ENCODE measurements at regions not wholly inside any gene's neighbourhood (a gene's known extent, or its start where the extent isn't known, plus 50 kb on each side); places are given as distances from the start of the nearest gene placed in this dataset.

DNA sequence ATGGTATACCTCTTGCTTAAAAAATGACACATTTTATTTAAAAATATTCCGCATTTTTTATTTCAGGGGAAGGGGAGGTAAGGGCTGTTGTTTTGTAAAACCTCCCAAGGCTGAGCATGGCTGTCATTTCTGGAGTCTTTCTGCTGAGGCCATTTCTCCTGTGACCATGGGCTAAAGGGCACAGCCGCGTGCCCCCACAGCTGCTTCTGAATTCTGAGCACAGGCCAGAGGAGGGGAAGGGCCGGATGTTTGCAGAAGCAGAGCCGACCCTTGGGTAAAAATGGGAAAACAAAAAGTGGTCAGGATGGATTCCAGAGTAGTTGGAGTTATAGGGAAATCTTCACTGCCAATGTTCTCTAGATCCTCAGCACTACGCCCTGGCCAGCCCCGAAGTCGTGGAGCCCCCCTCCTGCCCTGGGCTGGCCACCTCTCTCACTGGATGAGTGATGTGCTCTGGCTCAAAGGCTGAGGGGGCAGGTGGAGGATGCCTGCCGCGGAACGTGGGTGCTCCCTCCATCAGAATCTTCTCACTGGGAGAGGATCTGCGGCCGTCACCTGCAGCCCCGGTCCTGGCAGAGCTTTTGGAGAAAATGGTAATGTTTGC lies 131.3 kb upstream of the ZEB1 start:
- no peaks in the 10 kb centered on the region for H3K36me3 ChIP-seq (ENCODE audit: control insufficient read depth, insufficient read depth, low read length)
- no peaks in the 10 kb centered on the region for H3K9me3 ChIP-seq (ENCODE audit: control insufficient read depth, low read length)
- H3K4me3 ChIP-seq (ENCODE audit: extremely low read depth, insufficient read depth, low read length, poor library complexity, severe bottlenecking) = no peak overlapping the region
- whole genome bisulfite sequencing, 2 experiments (ENCODE audit: insufficient coverage in 2 of 2) = 98 to 100% methylated on average over 7 of the region's 14 CpGs
- no peaks in the 10 kb centered on the region for H3K4me1 ChIP-seq (ENCODE audit: control insufficient read depth, insufficient read depth, low read length, poor library complexity, severe bottlenecking)
- no peak overlapping the region for H3K27ac ChIP-seq (ENCODE audit: low read depth, low read length, severe bottlenecking)

DNA sequence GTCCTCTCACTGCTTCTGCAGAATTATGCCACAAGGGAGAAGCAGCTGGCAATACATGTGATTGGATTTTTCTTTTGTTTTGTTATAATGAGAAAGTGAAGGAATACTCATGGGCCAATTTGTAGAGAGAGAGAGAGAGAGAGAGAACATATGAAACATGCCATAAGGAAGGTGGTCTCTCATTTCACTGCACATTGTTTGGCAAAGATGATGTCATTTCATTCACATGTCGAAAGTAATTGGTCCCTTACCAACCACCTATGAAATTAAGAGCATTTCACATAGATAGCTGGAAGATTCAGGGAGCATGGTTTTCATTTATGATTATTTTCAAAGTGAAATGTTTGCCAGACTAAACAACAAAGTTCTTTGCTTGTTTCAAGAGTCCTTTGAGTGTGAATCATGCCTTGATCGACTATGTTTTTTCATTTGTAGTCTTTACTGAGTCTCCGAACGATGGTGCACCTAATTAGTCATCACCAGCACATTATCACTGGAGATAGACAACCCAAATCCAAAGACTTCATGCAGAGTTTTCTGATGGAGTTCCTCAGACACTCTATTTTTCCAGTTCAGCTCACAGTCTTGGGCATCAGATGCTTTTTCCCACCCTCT lies 130.1 kb upstream of the ZEB1 start:
- no peaks in the 10 kb centered on the region for H3K9me3 ChIP-seq (ENCODE audit: control insufficient read depth, low read length)
- 79 to 96% methylated on average over 3 of the region's 4 CpGs for WGBS, 2 experiments (ENCODE audit: insufficient coverage in 2 of 2)
- H3K36me3 ChIP-seq (ENCODE audit: control insufficient read depth, insufficient read depth, low read length) = no peaks in the 10 kb centered on the region
- H3K27ac ChIP-seq (ENCODE audit: low read depth, low read length, severe bottlenecking) = no peak overlapping the region
- H3K4me3 ChIP-seq (ENCODE audit: extremely low read depth, insufficient read depth, low read length, poor library complexity, severe bottlenecking) = no peak overlapping the region
- H3K4me1 ChIP-seq (ENCODE audit: control insufficient read depth, insufficient read depth, low read length, poor library complexity, severe bottlenecking) = no peaks in the 10 kb centered on the region

DNA sequence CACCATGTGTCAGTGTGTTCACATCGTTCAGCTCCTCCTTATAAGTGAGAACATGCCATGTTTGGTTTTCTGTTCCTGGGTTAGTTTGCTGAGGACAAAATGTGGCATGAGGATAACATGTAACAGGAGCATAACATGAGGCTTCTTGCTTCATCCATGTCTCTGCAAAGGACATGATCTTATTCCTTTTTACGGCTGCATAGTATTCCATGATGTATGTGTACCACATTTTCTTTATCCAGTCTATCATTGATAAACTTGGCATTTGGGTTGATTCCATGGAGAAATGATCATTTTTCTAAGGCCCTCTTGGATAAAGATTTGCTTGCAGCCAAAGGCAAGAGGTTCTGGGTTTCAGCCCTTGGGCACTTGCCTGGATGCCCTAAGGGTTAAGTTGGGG lies 128.5 kb upstream of the ZEB1 start:
- Histone ChIP-seq H3K36me3 (ENCODE audit: control insufficient read depth, insufficient read depth, low read length) (no peaks in the 10 kb centered on the region), H3K4me3 (ENCODE audit: extremely low read depth, insufficient read depth, low read length, poor library complexity, severe bottlenecking) (no peak overlapping the region), H3K27ac (ENCODE audit: low read depth, low read length, severe bottlenecking) (no peak overlapping the region), H3K4me1 (ENCODE audit: control insufficient read depth, insufficient read depth, low read length, poor library complexity, severe bottlenecking) (peaks cover 4% of the 10 kb centered on the region), H3K9me3 (ENCODE audit: control insufficient read depth, low read length) (no peaks in the 10 kb centered on the region)
- 100% methylated on average over 1 of the region's 2 CpGs for WGBS, 2 experiments (ENCODE audit: insufficient coverage in 2 of 2)

DNA sequence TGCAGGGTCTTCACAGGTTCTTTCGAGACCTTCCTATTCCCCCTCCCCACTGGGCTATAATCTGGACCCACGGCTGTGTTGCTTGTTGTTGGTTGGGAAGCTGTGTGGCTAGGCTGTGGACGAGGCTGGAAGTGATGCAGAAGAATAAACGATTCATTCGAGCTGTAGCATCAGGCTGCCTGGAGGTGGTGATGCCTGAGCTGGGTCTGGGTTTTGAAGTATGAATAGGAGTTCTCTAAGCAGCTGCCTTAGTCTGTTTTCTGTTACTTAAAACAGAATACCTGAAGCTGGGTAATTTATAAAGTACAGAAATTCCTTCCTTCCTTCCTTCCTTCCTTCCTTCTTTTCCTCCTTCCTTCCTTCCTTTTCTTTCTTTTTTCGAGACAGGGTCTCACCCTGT lies 126.5 kb upstream of the ZEB1 start:
- no peak overlapping the region for H3K4me3 ChIP-seq (ENCODE audit: extremely low read depth, insufficient read depth, low read length, poor library complexity, severe bottlenecking)
- peaks cover 4% of the 10 kb centered on the region for H3K4me1 ChIP-seq (ENCODE audit: control insufficient read depth, insufficient read depth, low read length, poor library complexity, severe bottlenecking)
- 86 to 100% methylated on average over 1 to 3 of the region's 6 CpGs for WGBS, 2 experiments (ENCODE audit: insufficient coverage in 2 of 2)
- H3K9me3 ChIP-seq (ENCODE audit: control insufficient read depth, low read length) = no peaks in the 10 kb centered on the region
- H3K36me3 ChIP-seq (ENCODE audit: control insufficient read depth, insufficient read depth, low read length) = no peaks in the 10 kb centered on the region
- no peak overlapping the region for H3K27ac ChIP-seq (ENCODE audit: low read depth, low read length, severe bottlenecking)

DNA sequence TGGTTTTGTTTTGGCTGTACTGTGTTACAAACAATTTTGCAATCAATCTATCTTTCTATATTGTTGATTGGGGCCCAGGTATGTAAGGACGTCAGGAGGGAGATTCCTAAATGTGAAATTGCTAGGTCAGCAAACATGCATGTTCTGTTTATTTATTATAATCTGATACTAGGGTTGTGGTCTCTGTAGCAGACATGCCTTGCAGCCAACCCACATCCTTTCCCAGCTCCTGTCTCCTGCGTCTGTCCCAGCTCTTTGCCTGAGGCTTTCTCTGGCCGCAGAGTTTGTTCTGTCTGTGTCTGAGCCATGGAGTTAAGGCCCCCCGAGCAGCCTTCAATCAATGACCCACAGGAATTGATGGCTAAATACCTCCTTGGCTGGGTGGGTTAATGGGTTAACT lies 124.0 kb upstream of the ZEB1 start:
- Histone ChIP-seq H3K4me3 (ENCODE audit: extremely low read depth, insufficient read depth, low read length, poor library complexity, severe bottlenecking) (no peak overlapping the region), H3K4me1 (ENCODE audit: control insufficient read depth, insufficient read depth, low read length, poor library complexity, severe bottlenecking) (peaks cover 4% of the 10 kb centered on the region), H3K27ac (ENCODE audit: low read depth, low read length, severe bottlenecking) (no peak overlapping the region), H3K36me3 (ENCODE audit: control insufficient read depth, insufficient read depth, low read length) (no peaks in the 10 kb centered on the region), H3K9me3 (ENCODE audit: control insufficient read depth, low read length) (no peaks in the 10 kb centered on the region)
- WGBS, 2 experiments (ENCODE audit: insufficient coverage in 2 of 2) = 75 to 90% methylated on average over 2 of the region's 4 CpGs

DNA sequence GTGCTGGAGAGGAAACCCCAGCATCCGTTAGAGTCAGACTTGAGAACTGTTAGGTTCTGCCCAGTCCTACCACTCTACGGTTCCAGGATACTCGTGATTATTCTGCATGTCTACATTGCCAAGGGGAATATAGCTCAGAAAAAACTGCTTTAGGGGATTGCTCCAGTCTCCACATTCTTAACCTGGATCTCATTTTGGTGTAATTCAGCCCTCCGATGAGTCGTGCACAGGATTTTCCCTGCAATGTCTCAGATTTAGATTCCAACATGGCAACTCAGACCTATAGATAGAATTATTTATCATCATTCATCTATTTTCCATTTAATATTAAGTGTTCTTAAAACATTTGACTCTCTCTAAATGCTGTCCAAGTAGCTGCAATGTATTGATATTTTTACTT lies 121.1 kb upstream of the ZEB1 start:
- peaks cover 4% of the 10 kb centered on the region for H3K4me1 ChIP-seq (ENCODE audit: control insufficient read depth, insufficient read depth, low read length, poor library complexity, severe bottlenecking)
- H3K4me3 ChIP-seq (ENCODE audit: extremely low read depth, insufficient read depth, low read length, poor library complexity, severe bottlenecking) = no peak overlapping the region
- H3K27ac ChIP-seq (ENCODE audit: low read depth, low read length, severe bottlenecking) = no peak overlapping the region
- no peaks in the 10 kb centered on the region for H3K36me3 ChIP-seq (ENCODE audit: control insufficient read depth, insufficient read depth, low read length)
- WGBS, 2 experiments (ENCODE audit: insufficient coverage in 2 of 2) = 92 to 94% methylated on average over 2 to 5 of the region's 5 CpGs
- no peaks in the 10 kb centered on the region for H3K9me3 ChIP-seq (ENCODE audit: control insufficient read depth, low read length)

DNA sequence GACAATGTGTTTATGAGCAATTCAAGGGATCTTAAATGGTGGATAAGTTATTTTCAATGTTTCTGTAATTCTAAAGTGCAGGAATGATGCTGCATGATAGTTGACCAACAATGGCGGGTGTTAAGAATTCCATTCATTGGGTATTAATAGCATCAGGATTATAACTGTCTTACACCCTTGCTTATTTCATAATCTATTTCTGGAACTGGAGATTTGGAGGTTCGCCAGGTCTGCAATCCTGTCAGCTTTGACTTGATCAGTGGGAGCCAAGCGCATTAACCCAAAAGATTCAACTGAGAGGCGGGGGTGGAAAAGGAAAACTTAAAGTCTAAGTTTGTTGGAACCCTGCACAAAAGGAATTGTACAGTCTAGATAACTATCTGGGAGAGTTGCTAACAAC lies 114.9 kb upstream of the ZEB1 start:
- no peaks in the 10 kb centered on the region for H3K4me1 ChIP-seq (ENCODE audit: control insufficient read depth, insufficient read depth, low read length, poor library complexity, severe bottlenecking)
- H3K4me3 ChIP-seq (ENCODE audit: extremely low read depth, insufficient read depth, low read length, poor library complexity, severe bottlenecking) = no peak overlapping the region
- 85 to 91% methylated on average over 3 of the region's 4 CpGs for WGBS, 2 experiments (ENCODE audit: insufficient coverage in 2 of 2)
- no peaks in the 10 kb centered on the region for H3K9me3 ChIP-seq (ENCODE audit: control insufficient read depth, low read length)
- no peak overlapping the region for H3K27ac ChIP-seq (ENCODE audit: low read depth, low read length, severe bottlenecking)
- H3K36me3 ChIP-seq (ENCODE audit: control insufficient read depth, insufficient read depth, low read length) = no peaks in the 10 kb centered on the region

DNA sequence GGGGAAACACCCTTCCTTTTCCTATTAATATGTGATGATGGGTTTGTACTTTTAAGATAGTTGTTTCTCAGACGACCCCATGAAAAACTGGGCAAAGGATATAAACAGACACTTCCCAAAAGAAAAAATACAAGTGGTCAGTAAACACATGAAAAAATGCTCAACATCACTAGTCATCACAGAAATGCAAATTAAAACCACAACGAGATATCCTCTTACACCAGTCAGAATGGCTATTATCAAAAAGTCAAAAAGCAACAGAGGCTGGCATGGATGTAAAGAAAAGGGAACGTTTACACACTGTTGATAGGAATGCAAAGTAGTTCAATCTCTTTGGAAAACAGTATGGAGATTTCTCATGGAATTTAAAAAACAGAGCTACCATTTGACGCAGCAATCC lies 111.4 kb upstream of the ZEB1 start:
- Histone ChIP-seq H3K36me3 (ENCODE audit: control insufficient read depth, insufficient read depth, low read length) (no peaks in the 10 kb centered on the region), H3K4me1 (ENCODE audit: control insufficient read depth, insufficient read depth, low read length, poor library complexity, severe bottlenecking) (no peaks in the 10 kb centered on the region), H3K27ac (ENCODE audit: low read depth, low read length, severe bottlenecking) (no peak overlapping the region), H3K4me3 (ENCODE audit: extremely low read depth, insufficient read depth, low read length, poor library complexity, severe bottlenecking) (no peak overlapping the region), H3K9me3 (ENCODE audit: control insufficient read depth, low read length) (no peaks in the 10 kb centered on the region)
- WGBS, 2 experiments (ENCODE audit: insufficient coverage in 2 of 2) = no CpG with 5 or more reads among the region's 4 CpGs

DNA sequence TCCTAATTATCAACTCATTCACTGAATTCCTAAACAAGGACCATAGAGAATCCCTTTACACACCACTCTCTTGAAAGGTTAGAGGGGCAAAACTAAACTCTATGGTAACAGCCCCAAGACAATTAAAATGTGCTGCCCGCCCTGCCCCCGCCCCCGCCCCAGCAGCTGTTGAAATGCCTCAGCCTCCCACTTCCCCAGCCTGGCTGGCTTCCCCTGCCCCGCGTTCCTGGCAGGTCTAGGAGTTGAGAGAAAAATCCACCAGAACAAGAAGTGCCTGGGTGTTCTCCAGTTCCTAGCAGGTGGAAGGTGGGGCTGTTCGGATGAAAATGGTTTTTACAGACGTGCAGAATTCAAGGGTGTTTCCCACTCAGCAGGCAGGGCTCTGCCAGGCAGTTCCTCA lies 109.5 kb upstream of the ZEB1 start:
- Histone ChIP-seq H3K9me3 (ENCODE audit: control insufficient read depth, low read length) (no peaks in the 10 kb centered on the region), H3K36me3 (ENCODE audit: control insufficient read depth, insufficient read depth, low read length) (no peaks in the 10 kb centered on the region), H3K4me1 (ENCODE audit: control insufficient read depth, insufficient read depth, low read length, poor library complexity, severe bottlenecking) (no peaks in the 10 kb centered on the region), H3K27ac (ENCODE audit: low read depth, low read length, severe bottlenecking) (no peak overlapping the region), H3K4me3 (ENCODE audit: extremely low read depth, insufficient read depth, low read length, poor library complexity, severe bottlenecking) (no peak overlapping the region)
- WGBS, 2 experiments (ENCODE audit: insufficient coverage in 2 of 2) = 100% methylated on average over 1 of the region's 7 CpGs; no CpG with 5 or more reads in 1 of the 2 experiments

DNA sequence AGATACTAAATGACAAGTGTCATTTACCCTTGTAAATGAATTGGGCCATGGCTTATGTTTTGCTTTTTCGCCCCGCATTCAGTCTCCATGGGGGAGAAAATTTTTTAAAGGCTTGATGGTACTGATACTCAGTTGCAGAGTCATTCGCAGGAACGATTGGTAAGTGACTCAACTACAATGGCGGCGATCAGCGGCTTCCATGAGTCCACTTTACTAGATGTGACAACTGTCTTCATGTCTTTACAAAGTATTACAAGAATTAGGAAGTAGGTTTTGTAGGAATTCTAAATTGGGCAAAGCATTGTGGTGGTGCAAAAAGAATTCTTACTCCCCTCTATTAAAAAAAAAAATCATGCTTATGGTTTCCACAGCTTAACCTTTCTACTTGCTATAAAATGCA lies 108.8 kb upstream of the ZEB1 start:
- H3K36me3 ChIP-seq (ENCODE audit: control insufficient read depth, insufficient read depth, low read length) = no peaks in the 10 kb centered on the region
- H3K4me3 ChIP-seq (ENCODE audit: extremely low read depth, insufficient read depth, low read length, poor library complexity, severe bottlenecking) = no peak overlapping the region
- H3K27ac ChIP-seq (ENCODE audit: low read depth, low read length, severe bottlenecking) = no peak overlapping the region
- H3K4me1 ChIP-seq (ENCODE audit: control insufficient read depth, insufficient read depth, low read length, poor library complexity, severe bottlenecking) = no peaks in the 10 kb centered on the region
- H3K9me3 ChIP-seq (ENCODE audit: control insufficient read depth, low read length) = no peaks in the 10 kb centered on the region
- WGBS, 2 experiments (ENCODE audit: insufficient coverage in 2 of 2) = 95 to 100% methylated on average over 2 to 7 of the region's 7 CpGs

DNA sequence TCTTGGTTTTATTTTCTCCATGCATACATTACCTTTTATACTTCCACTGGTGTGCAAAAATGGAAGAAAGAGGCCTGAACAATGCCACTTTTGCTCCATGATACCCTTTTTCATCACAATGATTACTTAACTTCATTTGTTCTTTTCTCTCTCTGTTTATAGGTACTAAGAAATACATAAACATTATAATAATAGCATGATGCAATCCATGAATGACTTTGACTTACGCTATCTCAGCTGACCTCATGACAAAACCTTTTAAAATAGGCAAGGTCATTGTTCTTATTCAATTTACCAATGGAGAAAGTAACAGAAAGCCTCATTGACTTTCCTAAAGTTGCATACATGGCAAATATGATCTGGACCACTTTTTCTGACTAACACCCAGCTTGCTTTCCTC lies 105.1 kb upstream of the ZEB1 start:
- Histone ChIP-seq H3K4me3 (ENCODE audit: extremely low read depth, insufficient read depth, low read length, poor library complexity, severe bottlenecking) (no peak overlapping the region), H3K4me1 (ENCODE audit: control insufficient read depth, insufficient read depth, low read length, poor library complexity, severe bottlenecking) (no peaks in the 10 kb centered on the region), H3K9me3 (ENCODE audit: control insufficient read depth, low read length) (no peaks in the 10 kb centered on the region), H3K36me3 (ENCODE audit: control insufficient read depth, insufficient read depth, low read length) (no peaks in the 10 kb centered on the region), H3K27ac (ENCODE audit: low read depth, low read length, severe bottlenecking) (no peak overlapping the region)
- no CpG with 5 or more reads among the region's 1 CpG for WGBS, 2 experiments (ENCODE audit: insufficient coverage in 2 of 2)

All from mesodermal cell (in vitro differentiated cells).